SK-N-DZ (cell line): ENCODE measurements at regions not wholly inside any gene's neighbourhood (a gene's known extent, or its start where the extent isn't known, plus 50 kb on each side); places are given as distances from the start of the nearest gene placed in this dataset.

ENCODE experiments used
- DNase-seq: peaks from one replicate; pipeline ENCODE4 v3.0.0-alpha.2; 2015; ENCODE audit warnings: low spot score

DNA sequence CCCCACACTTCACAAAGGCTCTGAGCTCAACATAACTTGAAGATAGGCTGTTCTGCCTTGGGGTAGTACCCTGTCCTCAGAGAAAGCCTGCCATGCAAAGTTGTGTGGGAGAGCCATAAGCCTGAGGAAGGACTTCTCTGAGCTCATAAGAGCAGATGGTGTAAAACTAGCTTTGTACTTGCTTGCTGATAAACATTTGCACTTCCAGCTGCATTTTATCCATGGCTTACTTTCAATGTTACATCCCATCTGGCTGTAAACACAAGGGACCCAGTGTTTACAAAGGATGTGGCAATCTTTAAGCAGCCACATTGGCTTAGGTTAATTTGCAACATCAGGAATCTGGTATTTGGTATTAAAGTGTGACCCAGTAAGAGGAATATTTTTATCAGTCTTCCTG lies 258.1 kb downstream of the IPO8 start:
- DNase-seq, result no peak

DNA sequence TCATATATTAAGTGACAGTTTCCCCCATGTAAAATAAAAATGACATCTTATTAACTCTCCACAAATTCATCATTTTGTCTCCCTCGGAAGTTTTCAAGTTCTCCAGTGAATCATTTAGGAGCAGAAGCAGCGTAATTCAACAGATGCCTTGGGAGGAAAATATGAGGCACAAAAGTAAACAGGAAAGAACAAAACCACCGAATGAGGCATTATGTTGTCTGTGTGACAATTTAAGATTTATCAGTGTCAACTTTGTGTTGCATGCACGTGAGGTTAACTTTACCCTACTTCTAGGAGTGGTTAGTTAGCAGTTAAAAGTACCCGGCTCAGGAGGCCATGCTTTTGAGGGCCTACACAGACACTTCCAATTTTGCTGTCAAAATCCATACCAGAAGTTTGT lies 258.6 kb downstream of the IPO8 start:
- DNase-seq, result no peak

DNA sequence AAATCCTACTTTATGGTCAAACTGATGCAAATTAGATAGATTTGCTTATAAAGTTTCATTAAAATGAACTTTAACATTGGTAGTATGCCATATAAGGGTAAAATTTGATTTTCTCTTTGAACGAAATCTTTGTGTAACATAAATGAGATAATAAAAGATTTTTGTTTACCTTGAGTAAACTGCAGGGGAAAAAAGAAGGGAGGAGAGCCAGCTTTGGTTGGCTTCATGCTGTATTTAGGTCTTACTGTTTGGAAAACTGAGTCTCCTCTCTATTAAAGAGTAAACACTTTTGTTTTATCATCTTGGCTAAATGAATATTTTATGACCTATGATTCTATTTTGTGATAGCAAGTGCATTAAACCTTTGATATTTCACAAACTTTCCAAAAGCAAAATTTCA lies 267.6 kb downstream of the IPO8 start:
- DNase-seq, result no peak

DNA sequence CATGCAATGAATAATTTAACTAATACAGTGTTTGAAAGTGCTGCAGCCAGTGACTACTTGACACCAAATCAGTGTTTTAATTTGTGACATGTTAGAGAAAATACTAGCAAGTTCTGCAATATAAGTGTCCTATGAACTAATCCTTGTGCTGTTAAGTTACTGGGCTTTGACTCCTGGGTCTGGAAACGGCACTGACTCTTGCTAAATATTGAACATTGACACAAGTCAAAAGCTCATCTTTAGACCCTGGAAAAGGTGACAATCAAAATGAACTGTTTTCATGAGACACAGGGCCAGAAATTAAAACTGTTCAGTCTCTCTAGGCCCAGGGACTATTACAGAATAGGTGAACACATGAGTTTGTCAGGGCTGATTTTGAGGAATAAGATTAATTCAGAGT lies 268.1 kb downstream of the IPO8 start:
- DNase-seq, result no peak

DNA sequence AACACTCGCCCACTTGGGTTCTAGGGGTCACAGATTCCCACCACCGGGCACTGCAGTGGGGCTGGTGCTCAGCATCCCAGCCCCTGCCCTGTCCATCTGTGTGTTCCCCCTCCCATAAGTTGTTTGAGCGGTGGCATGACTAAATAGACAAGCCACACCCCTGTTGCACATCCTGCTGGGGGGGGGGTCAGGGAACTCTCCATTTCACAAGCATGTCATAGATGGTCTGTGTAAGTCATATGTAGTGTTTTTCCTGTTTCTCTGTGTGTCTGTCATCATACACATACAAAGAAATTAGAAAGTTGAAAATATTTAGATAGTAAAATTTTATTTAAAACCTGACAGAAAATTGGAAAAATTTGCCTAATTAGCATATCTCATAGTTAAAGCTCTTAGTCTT lies 270.2 kb downstream of the IPO8 start:
- DNase-seq, result no peak

DNA sequence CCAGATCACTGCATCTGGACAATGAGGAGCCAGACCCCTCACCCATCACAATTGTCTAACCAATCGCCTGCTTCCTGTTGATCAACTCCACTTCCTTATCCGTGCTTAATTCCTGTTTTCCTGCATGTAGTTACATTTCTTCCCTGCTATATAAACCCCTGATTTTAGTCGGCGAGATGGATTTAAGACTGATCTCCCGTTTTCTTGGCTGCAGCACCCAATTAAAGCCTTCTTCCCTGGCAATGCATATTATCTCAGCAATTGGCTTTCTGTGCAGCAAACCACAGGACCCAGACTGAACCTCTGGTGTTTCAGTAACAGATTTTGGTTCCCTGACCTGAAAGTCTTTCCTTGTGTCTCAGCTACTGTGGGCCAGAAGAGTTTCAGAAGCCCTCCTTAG lies 272.3 kb downstream of the IPO8 start:
- no peak for DNase-seq

DNA sequence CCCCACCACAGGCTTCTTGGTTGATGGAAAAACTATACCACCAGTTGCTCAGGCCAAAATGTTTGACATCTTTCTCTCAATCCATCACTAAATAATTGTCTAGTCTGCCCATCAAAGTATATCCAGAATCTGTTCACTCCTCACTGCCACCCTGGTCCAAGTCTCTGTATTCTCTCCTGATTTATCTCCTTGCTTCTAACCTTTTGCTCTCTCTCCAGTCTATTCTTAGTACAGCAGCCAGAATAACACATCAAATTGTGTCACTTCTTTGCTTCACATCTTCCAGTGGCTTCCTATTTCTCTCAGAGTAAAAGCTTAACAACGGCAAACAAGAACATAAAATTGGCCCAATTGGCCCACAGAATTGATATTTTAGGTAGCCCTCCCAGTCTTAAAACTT lies 272.8 kb downstream of the IPO8 start:
- DNase-seq, result no peak

DNA sequence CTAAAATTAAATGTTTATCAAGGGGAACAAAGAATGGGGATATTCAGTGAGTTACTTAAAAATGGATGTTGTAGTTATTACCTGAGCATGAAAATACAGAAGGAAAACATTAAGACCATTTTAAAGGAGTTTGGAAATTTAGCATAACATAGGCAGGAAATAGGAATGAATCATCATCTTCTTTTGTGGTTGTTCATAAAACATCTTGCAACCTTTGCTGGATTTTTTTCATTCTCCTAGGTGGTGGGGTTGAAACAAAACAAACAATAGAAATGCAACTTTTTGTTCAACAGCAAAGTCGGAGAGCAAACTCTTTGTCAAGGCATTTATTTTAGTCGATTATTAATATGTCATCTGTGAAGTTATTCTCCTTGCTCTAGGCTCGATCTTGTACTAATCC lies 275.1 kb downstream of the IPO8 start:
- DNase-seq, result no peak

DNA sequence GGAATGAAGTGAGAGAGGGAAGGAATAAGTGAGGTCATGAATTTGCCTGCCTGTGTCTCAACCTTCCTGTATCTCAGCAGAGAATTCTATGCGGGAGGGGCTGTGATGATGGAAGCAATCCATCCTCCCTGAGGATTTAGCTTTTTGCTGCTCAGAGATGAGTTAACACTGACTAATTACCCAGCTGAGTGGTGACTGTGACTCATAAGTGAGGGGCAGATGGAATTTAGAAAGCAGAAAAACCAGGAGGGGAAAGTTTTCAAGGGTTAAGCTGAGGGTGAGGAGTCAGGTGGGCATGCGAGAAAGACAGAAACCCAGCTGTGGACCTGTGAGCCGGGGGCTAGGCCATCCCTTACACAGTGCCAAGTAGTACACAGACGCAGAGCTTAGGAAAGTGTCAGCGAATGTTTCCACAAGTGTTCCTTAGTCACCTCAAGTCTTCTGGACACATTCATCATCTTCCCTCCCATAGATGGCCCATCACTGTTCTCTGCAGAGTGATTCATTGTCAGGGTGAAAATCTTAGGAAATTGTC lies 277.9 kb downstream of the IPO8 start:
- no peak for DNase-seq

DNA sequence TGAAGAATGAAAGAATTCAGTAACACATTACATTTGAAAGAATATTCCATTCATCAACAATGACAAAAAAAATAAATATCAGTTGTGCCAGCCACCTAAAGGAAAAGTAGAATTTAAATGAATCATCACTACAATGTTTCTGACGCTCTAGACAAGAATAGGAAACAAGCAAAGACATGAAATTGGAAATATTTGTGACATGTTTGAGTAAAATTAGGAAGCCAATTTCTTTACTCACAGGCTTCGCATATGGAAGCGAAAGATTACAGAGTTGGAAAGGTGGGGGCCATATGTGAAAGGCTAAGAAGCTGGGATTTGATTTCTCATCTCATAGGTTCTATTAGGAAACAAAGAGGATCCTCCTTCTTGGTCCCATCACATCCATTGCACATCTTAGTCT lies 279.0 kb downstream of the IPO8 start:
- no peak for DNase-seq

DNA sequence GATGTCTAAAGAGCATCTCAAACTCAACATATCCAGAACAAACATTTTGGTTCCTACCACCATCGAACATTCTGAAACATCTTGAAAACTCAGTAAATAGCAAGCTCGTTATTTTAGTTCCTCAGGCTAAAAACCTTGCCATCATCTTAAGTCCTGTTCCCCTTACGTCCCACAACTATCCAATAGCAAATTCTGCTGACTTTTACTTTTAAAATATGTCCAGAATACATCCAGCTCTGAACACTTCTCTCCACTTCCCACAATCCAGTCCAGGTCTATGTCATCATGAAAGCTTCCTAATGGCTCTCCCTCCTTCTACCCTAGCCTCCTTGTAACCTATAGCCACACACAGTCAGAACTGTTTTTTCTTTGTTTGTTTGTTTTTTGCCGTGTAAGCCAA lies 279.9 kb downstream of the IPO8 start:
- DNase-seq, result no peak

DNA sequence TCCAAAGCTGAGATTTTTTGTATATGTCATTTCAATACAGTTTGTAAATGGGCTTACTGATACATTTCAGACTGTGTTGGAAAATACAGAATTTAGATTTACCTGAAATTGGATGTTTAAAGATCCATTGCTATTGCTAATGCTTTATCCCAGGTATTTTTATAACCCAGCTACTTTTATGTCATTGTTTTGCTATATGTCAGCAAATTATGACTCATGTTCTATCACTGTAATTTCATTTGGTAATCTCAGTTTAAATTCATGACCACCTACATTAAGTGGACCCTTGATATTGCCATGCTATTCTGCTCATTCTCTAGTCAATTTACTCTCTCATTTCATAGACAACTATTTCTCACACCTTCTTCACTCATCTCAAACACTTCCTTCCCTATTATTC lies 281.2 kb downstream of the IPO8 start:
- DNase-seq, result no peak

DNA sequence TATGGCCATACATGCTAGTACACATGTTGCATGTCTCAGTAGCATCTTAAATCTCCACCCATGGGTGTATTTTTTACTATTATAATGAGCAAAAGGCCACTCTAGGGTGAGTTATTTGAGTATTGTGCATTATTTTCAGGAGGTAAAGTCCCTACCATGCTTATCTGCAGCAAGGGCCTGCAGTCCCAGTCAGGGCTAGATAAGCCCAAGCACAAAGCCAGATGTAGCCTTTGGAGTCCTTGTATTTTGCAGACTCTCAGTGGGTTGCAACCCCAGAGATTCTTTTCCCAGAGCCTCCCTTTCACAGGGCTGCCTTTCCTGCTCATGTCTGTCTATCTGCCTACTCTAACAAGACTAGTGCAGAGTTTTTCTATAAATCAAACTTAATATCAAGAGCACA lies 295.3 kb downstream of the IPO8 start:
- no peak for DNase-seq

DNA sequence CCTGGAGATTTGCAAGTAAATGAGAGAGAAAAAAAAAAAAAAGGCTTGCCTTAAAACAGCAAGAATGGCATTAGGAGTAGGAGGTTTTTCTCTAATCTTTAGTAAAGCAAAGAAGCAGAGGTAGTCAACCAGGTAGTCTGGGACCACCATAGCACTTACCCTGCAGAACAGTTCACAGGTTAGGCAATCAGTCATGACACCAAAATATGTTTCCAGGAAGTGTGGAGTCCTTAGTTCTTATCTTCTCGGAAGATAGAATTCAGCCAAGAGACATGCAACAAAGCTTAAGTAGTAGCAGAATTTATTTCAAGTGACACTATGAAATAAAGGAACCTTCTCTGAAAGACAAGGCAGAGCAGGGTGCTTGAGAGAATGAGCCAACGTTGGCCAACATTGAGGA lies 295.8 kb downstream of the IPO8 start:
- DNase-seq, result no peak

DNA sequence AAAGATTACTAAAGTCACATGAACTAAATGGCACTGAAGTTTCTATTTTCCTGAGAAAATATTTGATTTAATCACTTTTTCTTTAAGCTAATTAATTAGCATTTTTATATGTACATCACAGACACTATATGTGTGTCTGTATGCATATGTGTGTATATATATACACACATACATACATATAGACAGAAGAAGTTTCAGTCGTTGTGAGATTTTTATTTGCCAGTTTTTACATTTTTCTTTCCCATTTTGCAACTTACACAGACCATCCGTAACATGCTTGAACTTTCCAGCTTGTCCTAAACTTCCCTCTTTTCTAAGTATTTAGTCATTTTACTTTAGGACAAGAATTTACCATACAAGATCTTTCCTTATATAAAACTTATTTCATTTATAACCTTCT lies 299.1 kb downstream of the IPO8 start:
- no peak for DNase-seq

DNA sequence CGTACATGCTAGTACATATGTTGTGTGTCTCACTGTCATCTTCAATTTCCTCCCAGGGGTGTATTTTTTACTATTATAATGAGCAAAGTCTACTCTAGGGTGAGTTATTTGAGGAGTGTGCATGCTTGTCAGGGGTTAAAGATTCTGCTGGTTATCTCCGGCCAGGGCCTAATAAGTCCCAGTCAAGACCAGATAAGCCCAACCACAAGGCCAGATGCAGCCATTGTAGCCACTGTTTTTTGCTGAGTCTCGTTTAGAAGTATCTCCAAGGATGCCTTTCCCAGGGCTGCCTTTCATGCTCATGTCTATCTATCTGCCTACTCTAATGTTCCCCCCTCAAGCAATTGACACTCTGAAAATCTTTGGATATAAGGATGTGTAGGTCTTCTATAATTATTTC lies 300.5 kb downstream of the IPO8 start:
- no peak for DNase-seq

DNA sequence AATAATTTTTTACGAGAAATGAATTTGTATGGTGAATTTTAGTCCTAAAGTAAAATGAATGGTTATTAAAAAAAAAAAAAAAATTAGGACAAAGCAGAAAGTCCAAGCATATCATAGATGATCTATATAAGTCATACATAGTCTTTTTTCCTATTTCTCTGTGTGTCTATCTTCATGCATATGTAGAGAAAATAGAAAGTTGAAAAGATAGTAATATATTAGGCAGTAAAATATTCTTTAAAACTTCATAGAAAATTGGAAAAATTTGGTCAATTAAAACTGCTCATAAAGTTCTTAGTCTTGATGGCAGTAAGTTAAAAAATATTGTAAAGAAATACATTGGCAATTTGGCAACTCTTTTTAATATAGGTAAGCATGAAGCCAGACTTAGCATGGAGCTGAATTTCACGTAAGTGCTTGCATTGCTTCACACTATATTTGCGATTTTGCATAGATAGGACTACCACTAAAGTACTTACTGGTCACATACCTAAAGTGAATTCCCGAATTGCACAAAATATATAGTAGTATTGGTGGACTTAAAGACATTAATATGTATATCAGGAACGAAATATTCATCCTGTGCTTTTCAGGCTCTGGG lies 303.8 kb downstream of the IPO8 start:
- DNase-seq, result no peak

DNA sequence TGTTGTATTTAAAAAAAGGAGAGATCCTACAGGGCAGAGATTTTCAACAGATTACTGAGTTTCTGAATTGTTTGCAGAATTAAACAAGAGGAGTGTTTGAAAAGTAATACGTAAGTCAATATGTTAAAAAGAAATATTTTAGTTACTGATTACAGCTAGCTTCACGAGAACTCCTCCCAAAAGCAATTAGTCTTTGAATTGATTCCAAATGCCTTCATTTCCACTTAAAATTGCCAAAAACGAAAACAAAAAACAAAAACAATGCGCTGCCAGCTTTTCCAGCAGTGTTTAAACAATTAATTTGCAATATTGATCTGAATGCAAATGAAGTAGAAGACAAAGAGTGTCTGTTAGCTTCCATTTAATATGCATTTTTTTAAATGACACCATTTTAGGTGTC lies 310.0 kb downstream of the IPO8 start:
- DNase-seq, result no peak

DNA sequence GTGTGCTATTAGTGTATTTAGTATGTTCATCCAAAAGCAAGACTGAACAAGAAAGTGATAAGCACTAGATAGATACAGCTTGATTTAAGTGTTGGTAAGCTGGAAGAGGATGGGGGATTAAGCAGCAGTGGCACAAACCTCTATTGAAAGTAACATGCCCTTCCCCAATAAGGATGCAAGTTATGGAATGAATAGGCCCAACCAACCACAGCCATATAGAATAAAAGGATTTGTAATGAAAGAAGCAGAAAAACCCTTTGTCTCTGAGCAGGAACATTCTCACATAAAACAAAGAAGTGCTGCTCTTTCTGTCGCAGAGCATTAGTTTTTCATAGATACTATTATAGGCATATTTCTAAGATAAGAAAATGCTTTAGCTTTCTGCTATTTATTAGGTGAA lies 310.7 kb downstream of the IPO8 start:
- DNase-seq, result no peak

DNA sequence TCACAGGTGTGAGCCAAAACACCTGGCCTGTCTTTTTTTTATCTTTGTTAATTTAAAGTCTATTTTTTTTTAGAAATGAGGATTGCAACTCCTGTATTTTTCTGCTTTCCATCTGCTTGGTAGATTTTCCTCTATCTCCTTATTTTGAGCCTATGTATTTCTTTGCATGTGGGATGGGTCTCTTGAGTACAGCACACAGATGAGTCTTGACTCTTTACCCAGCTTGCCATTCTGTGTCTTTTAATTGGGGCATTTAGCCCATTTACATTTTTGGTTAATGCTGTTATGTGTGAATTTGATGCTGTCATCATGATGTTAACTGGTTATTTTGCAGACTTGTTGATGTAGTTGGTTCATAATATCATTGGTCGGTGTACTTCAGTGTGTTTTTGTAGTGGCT lies 317.4 kb downstream of the IPO8 start:
- DNase-seq, result no peak

DNA sequence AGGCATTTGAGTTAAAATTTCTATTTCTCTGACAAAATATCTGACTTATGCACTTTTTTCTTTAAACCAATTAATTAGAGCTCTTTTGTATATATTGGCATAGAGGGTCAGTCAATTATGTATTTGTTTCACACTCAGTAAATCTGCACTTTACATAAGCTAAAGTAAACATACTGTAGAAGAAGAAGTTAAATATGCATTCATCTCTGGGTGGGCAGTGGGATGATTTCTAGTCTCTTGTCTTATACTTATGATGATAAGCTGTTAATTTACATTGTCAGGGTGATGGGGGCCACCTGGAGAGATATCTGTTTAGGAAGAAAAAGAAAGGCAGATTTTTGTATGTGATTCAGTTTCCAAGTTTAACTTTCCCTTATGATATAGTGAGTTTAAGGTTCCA lies 330.8 kb downstream of the IPO8 start:
- DNase-seq, result no peak

DNA sequence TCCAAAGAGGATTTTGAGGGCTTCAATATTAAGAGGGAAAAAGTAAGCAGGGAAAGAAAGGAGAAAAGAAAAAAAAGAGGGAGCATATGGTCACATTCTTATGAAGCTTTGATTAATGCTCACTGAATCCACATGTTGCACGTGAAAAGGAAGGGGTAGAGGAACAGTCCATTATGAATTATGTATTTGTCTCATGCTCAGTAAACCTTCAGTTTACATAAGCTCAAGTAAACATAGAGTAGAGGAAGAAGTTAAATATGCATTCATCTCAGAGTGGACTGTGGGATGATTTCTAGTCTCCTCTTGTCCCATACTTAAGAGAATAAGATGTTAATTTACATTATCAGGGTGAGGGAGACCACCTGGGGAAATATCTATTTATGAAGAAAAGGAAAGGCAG lies 334.5 kb downstream of the IPO8 start:
- no peak for DNase-seq

DNA sequence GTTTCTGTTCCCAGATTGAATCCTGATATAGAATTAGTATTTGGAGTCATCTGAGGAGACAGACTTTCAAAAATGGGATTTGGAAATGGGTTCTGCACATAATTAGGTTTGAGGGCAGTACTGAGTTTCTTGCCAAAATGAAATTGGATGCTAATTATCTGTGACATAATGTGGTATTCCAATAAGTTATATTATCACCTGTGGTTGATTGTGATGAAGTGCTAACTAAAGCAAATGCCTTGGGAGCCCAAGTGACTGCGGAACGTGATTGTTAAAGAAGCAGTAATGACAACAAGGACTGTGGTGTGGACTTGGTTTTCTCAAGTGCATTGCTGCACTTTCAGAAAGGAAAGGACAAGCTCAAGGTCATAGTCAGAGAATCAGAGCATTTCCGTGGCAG lies 337.0 kb downstream of the IPO8 start:
- DNase-seq, result no peak

DNA sequence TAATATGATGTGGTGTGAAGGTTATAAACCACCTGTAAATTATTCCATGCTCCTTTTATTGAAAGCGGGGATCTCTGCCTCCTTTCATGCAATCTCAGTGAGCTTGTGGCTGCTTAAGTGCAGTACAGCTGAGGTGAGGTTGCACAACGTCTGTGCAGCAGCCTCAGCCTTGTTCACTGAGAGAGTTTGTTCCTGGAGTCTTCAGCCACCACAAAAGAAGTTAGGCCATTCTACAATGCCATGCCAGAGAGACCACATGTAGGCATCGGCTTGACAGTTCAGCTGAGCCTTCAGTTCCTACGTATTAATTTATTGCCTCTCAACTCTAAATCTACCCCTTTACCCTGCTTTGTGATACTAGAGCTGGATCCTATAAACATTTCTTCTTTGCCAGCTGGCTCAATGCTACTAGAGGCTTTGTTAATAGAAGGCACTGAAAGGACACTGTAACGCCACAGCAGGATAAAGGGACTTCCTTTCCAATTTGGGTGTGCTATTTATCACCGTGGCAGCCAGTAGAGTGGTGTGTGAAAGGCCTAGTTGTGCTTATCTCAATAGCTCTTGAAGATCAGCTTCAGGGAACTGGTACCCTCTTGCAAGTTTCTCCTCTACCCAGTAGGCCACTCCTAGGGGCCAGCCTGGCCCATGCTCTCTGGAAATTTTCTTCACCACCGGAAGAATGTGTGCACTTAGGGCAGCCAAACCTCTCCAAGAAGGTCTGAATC lies 337.7 kb downstream of the IPO8 start:
- no peak for DNase-seq
